ENCODE measurements at regions not wholly inside any gene's neighbourhood (a gene's known extent, or its start where the extent isn't known, plus 50 kb on each side); places are given as distances from the start of the nearest gene placed in this dataset.

- FAIRE-seq = no peak
- intact Hi-C loops (cut with DNase I) = no loop called here
- H3K27ac ChIP-seq (ENCODE audit: low read depth in 2 of 2, low read length in 2 of 2) = no peak overlapping the region
- DNase-seq = no peak
- H3K9me3 ChIP-seq (ENCODE audit: control insufficient read depth in 2 of 3, insufficient read depth in 1 of 3, low read length in 3 of 3) = peaks cover 0 to 1% (median 0%) of the 10 kb centered on the region in 3 donors
- no peak overlapping the region for H3K9ac ChIP-seq (ENCODE audit: low read length in 3 of 3)
- peaks cover 0 to 2% (median 0%) of the 10 kb centered on the region in 3 donors for H3K4me1 ChIP-seq (ENCODE audit: control insufficient read depth in 2 of 3, insufficient read depth in 2 of 3, low read depth in 1 of 3, low read length in 3 of 3)
- no peak for TF ChIP-seq CTCF (IDR thresholded peaks at IDR 0.05; ENCODE audit: borderline replicate concordance, extremely low read depth, insufficient read depth)
- H3K36me3 ChIP-seq (ENCODE audit: control insufficient read depth in 2 of 3, insufficient read depth in 3 of 3, low read length in 3 of 3) = no peaks in the 10 kb centered on the region
- H3K27me3 ChIP-seq (ENCODE audit: control insufficient read depth, insufficient read depth, low read length) = no peaks in the 10 kb centered on the region
- no peak overlapping the region for H3K4me3 ChIP-seq (ENCODE audit: low read length in 3 of 3)
These were observed 267.9 kb downstream of the CBLN1 start for GRCh38 chr16:49013727-49014080.

- Histone ChIP-seq H3K36me3 (ENCODE audit: control insufficient read depth in 2 of 3, insufficient read depth in 3 of 3, low read length in 3 of 3) (no peaks in the 10 kb centered on the region), H3K9me3 (ENCODE audit: control insufficient read depth in 2 of 3, insufficient read depth in 1 of 3, low read length in 3 of 3) (peaks cover 0 to 1% (median 0%) of the 10 kb centered on the region in 3 donors), H3K9ac (ENCODE audit: low read length in 3 of 3) (no peak overlapping the region), H3K27ac (ENCODE audit: low read depth in 2 of 2, low read length in 2 of 2) (no peak overlapping the region), H3K4me1 (ENCODE audit: control insufficient read depth in 2 of 3, insufficient read depth in 2 of 3, low read depth in 1 of 3, low read length in 3 of 3) (no peaks in the 10 kb centered on the region), H3K4me3 (ENCODE audit: low read length in 3 of 3) (no peak overlapping the region), H3K27me3 (ENCODE audit: control insufficient read depth, insufficient read depth, low read length) (no peaks in the 10 kb centered on the region)
- intact Hi-C loops (cut with DNase I) = no loop called here
- no peak for TF ChIP-seq CTCF (IDR thresholded peaks at IDR 0.05; ENCODE audit: borderline replicate concordance, extremely low read depth, insufficient read depth)
- DNase-seq (peak in 1 of 5 donors; percentile 45), FAIRE-seq (no peak)
These were observed 268.5 kb downstream of the CBLN1 start for GRCh38 chr16:49012961-49013726.

- Histone ChIP-seq H3K27me3 (ENCODE audit: control insufficient read depth, insufficient read depth, low read length) (no peaks in the 10 kb centered on the region), H3K9ac (ENCODE audit: low read length in 3 of 3) (no peak overlapping the region), H3K4me3 (ENCODE audit: low read length in 3 of 3) (no peak overlapping the region), H3K27ac (ENCODE audit: low read depth in 2 of 2, low read length in 2 of 2) (no peak overlapping the region), H3K4me1 (ENCODE audit: control insufficient read depth in 2 of 3, insufficient read depth in 2 of 3, low read depth in 1 of 3, low read length in 3 of 3) (no peaks in the 10 kb centered on the region), H3K9me3 (ENCODE audit: control insufficient read depth in 2 of 3, insufficient read depth in 1 of 3, low read length in 3 of 3) (peaks cover 0 to 1% (median 0%) of the 10 kb centered on the region in 3 donors), H3K36me3 (ENCODE audit: control insufficient read depth in 2 of 3, insufficient read depth in 3 of 3, low read length in 3 of 3) (no peaks in the 10 kb centered on the region)
- no peak for TF ChIP-seq CTCF (IDR thresholded peaks at IDR 0.05; ENCODE audit: borderline replicate concordance, extremely low read depth, insufficient read depth)
- FAIRE-seq (no peak), DNase-seq (peak in 4 of 5 donors; percentile 42 to 56 (median 49))
- intact Hi-C loops (cut with DNase I) = no loop called here
These were observed 269.7 kb downstream of the CBLN1 start for GRCh38 chr16:49011901-49012300.
